ENCODE measurements at regions not wholly inside any gene's neighbourhood (a gene's known extent, or its start where the extent isn't known, plus 50 kb on each side); places are given as distances from the start of the nearest gene placed in this dataset.

- in situ Hi-C loops (cut with MboI; ENCODE audit: low sequenced_read_pairs in 4 of 4), result no loop called here
- ATAC-seq, result no peak
- no peaks in the 10 kb centered on the region for H3K4me1 ChIP-seq
Observed at GRCh38 chr6:94260765-94261164, 841.4 kb upstream of the EPHA7 start.

GRCh38 chr6:94254689-94255088, 835.3 kb upstream of the EPHA7 start:
- Histone ChIP-seq H3K9me3 (no peaks in the 10 kb centered on the region), H3K4me3 (no peak overlapping the region), H3K27ac (no peak overlapping the region), H3K27me3 (no peaks in the 10 kb centered on the region), H3K36me3 (no peaks in the 10 kb centered on the region), H3K4me1 (no peaks in the 10 kb centered on the region)
- no peak for TF ChIP-seq POLR2A (IDR thresholded peaks at IDR 0.05)
- TF ChIP-seq CTCF (IDR thresholded peaks at IDR 0.05 in 4 of 5, conservative IDR thresholded peaks at IDR 0.05 in 1 of 5), result no peak
- no peak for ATAC-seq
- in situ Hi-C loops (cut with MboI; ENCODE audit: low sequenced_read_pairs in 4 of 4), result no loop called here
- DNase-seq, result no peak
- intact Hi-C loops (cut with DNase I; ENCODE audit: low total_unique reads), result no loop called here

More at GRCh38 chr6:94260765-94261164, 841.4 kb upstream of the EPHA7 start:
- no peaks in the 10 kb centered on the region for H3K27me3 ChIP-seq
- DNase-seq, result no peak
- H3K4me3 ChIP-seq, result no peak overlapping the region
- intact Hi-C loops (cut with DNase I; ENCODE audit: low total_unique reads), result no loop called here
- H3K27ac ChIP-seq, result no peak overlapping the region
- H3K9me3 ChIP-seq, result no peaks in the 10 kb centered on the region
- TF ChIP-seq CTCF (IDR thresholded peaks at IDR 0.05 in 4 of 5, conservative IDR thresholded peaks at IDR 0.05 in 1 of 5) (no peak), POLR2A (IDR thresholded peaks at IDR 0.05) (no peak)
- H3K36me3 ChIP-seq, result no peaks in the 10 kb centered on the region

GRCh38 chr6:94251878-94252277, 832.5 kb upstream of the EPHA7 start:
- TF ChIP-seq POLR2A (IDR thresholded peaks at IDR 0.05) (no peak), CTCF (IDR thresholded peaks at IDR 0.05 in 4 of 5, conservative IDR thresholded peaks at IDR 0.05 in 1 of 5) (no peak)
- intact Hi-C loops (cut with DNase I; ENCODE audit: low total_unique reads) (no loop called here), in situ Hi-C loops (cut with MboI; ENCODE audit: low sequenced_read_pairs in 4 of 4) (no loop called here)
- no peak for DNase-seq
- H3K27ac ChIP-seq, result no peak overlapping the region
- no peak for ATAC-seq
- H3K36me3 ChIP-seq, result no peaks in the 10 kb centered on the region
- no peak overlapping the region for H3K4me3 ChIP-seq
- no peaks in the 10 kb centered on the region for H3K27me3 ChIP-seq
- no peaks in the 10 kb centered on the region for H3K4me1 ChIP-seq
- H3K9me3 ChIP-seq, result no peaks in the 10 kb centered on the region

- H3K9me3 ChIP-seq, result no peaks in the 10 kb centered on the region
- H3K27ac ChIP-seq, result no peak overlapping the region
- H3K27me3 ChIP-seq, result no peaks in the 10 kb centered on the region
- ATAC-seq (no peak), DNase-seq (no peak)
- in situ Hi-C loops (cut with MboI; ENCODE audit: low sequenced_read_pairs in 4 of 4) (no loop called here), intact Hi-C loops (cut with DNase I; ENCODE audit: low total_unique reads) (no loop called here)
- H3K36me3 ChIP-seq, result no peaks in the 10 kb centered on the region
- no peaks in the 10 kb centered on the region for H3K4me1 ChIP-seq
- H3K4me3 ChIP-seq, result no peak overlapping the region
- no peak for TF ChIP-seq POLR2A (IDR thresholded peaks at IDR 0.05)
- no peak for TF ChIP-seq CTCF (IDR thresholded peaks at IDR 0.05 in 4 of 5, conservative IDR thresholded peaks at IDR 0.05 in 1 of 5)
Observed at GRCh38 chr6:94245395-94245794, 826.0 kb upstream of the EPHA7 start.

- H3K9me3 ChIP-seq, result no peaks in the 10 kb centered on the region
- ATAC-seq (no peak), DNase-seq (no peak)
- no peaks in the 10 kb centered on the region for H3K36me3 ChIP-seq
- no peak for TF ChIP-seq POLR2A (IDR thresholded peaks at IDR 0.05)
- no peak for TF ChIP-seq CTCF (IDR thresholded peaks at IDR 0.05 in 4 of 5, conservative IDR thresholded peaks at IDR 0.05 in 1 of 5)
- intact Hi-C loops (cut with DNase I; ENCODE audit: low total_unique reads) (no loop called here), in situ Hi-C loops (cut with MboI; ENCODE audit: low sequenced_read_pairs in 4 of 4) (no loop called here)
- H3K27me3 ChIP-seq, result no peaks in the 10 kb centered on the region
- H3K27ac ChIP-seq, result no peak overlapping the region
- no peaks in the 10 kb centered on the region for H3K4me1 ChIP-seq
- no peak overlapping the region for H3K4me3 ChIP-seq
Observed at GRCh38 chr6:94238868-94239267, 819.5 kb upstream of the EPHA7 start.

Measured in gastrocnemius medialis (tissue), 4 donors.